GM12892 (cell line): ENCODE measurements at regions not wholly inside any gene's neighbourhood (a gene's known extent, or its start where the extent isn't known, plus 50 kb on each side); places are given as distances from the start of the nearest gene placed in this dataset.

Experiments
- POLR2A ChIP-seq: IDR thresholded peaks from 2 replicates; pipeline ENCODE4 v1.6.1; 2011; ENCODE audit warnings: low read depth, low read length, control low read depth
- POLR2AphosphoS5 ChIP-seq: IDR thresholded peaks from 2 replicates; pipeline ENCODE4 v1.6.1; 2011; ENCODE audit warnings: low read depth, low read length, control low read depth
- TAF1 ChIP-seq: IDR thresholded peaks from 2 replicates; pipeline ENCODE4 v1.6.1; 2011; ENCODE audit warnings: low read depth, mild to moderate bottlenecking, control low read depth, low read length, borderline replicate concordance

- no peak for TF ChIP-seq POLR2AphosphoS5
- no peak for TF ChIP-seq TAF1
- TF ChIP-seq POLR2A: no peak
These were observed 740.8 kb upstream of the ZEB2 start for GRCh38 chr2:145260674-145261073.
